ENCODE measurements at regions not wholly inside any gene's neighbourhood (a gene's known extent, or its start where the extent isn't known, plus 50 kb on each side); places are given as distances from the start of the nearest gene placed in this dataset.

GRCh38 chr4:26086621-26087441 lies 172.8 kb downstream of the SMIM20 start:
- TF ChIP-seq CTCF (IDR thresholded peaks at IDR 0.05; ENCODE audit: borderline replicate concordance, extremely low read depth, low read length, poor library complexity, severe bottlenecking), result no peak
- TF ChIP-seq EZH2 (IDR thresholded peaks at IDR 0.05; ENCODE audit: borderline replicate concordance, low read depth, low read length, severe bottlenecking), result no peak
